ENCODE measurements at regions not wholly inside any gene's neighbourhood (a gene's known extent, or its start where the extent isn't known, plus 50 kb on each side); places are given as distances from the start of the nearest gene placed in this dataset.

DNA sequence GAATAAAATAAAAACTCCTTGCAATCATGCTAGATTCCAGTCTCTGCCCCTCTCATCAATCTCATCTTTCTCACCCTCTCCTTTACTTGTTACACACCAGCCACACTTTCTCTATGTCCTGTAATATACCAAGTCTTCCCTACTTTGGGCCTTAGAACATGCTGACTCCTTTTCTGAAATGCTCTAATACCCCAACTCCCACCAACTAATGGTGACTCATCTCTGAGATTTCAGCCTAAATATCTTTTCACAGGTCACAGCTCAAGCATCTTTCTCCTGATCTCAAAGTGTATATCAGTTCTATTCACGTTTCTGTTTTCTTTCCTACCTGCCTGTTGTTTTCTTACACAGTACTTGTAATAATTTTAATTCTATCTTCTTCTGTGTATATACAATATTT is 378.9 kb upstream of the PRICKLE1 start:
- TF ChIP-seq, protein P1, sequence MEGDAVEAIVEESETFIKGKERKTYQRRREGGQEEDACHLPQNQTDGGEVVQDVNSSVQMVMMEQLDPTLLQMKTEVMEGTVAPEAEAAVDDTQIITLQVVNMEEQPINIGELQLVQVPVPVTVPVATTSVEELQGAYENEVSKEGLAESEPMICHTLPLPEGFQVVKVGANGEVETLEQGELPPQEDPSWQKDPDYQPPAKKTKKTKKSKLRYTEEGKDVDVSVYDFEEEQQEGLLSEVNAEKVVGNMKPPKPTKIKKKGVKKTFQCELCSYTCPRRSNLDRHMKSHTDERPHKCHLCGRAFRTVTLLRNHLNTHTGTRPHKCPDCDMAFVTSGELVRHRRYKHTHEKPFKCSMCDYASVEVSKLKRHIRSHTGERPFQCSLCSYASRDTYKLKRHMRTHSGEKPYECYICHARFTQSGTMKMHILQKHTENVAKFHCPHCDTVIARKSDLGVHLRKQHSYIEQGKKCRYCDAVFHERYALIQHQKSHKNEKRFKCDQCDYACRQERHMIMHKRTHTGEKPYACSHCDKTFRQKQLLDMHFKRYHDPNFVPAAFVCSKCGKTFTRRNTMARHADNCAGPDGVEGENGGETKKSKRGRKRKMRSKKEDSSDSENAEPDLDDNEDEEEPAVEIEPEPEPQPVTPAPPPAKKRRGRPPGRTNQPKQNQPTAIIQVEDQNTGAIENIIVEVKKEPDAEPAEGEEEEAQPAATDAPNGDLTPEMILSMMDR (conservative IDR thresholded peaks at IDR 0.05; ENCODE audit: low read length) = no peak
- no peak for TF ChIP-seq EZH2phosphoT487 (IDR thresholded peaks at IDR 0.05; ENCODE audit: borderline replicate concordance)
